ENCODE measurements at regions not wholly inside any gene's neighbourhood (a gene's known extent, or its start where the extent isn't known, plus 50 kb on each side); places are given as distances from the start of the nearest gene placed in this dataset.
"Not testable (repeated sequence)": the region's sequence is repeated elsewhere in the genome, so short reads cannot be mapped to it uniquely, and the experiment has no call there.

GRCh38 chr4:131750469-131750868 is 1398.6 kb upstream of the PCDH10 start:
- H3K27ac ChIP-seq; intact Hi-C loops (cut with DNase I); ATAC-seq; H3K4me3 ChIP-seq; H3K4me1 ChIP-seq; H3K9me3 ChIP-seq; H3K36me3 ChIP-seq; H3K27me3 ChIP-seq: not testable (repeated sequence)
- WGBS (ENCODE audit: insufficient coverage, low coverage, low lambda C conversion rate, missing lambda C conversion rate): no CpG with 5 or more reads among the region's 31 CpGs
- peak; percentile 41 to 88 (median 67) for DNase-seq

DNA sequence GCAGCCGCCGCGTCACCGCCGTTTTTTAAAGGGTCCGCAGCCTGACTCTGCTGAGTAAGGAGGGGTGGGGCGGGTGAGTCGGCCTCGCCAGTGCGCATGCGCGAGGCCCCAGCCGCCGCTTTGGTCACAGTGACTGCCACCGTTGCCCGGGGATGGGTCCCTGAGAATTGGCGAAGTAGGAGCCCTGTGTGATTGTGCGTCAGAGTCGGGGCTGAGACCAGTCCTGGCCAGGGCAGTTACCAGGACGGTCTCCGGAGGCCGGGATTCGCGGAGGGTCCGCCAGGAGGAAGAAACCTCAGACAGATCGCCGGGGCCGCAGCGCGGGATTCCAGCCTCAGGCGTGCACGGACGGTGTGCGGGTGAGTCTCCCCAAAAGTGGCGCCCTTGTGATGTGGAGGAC is 1386.9 kb upstream of the PCDH10 start:
- no CpG with 5 or more reads among the region's 35 CpGs for WGBS (ENCODE audit: insufficient coverage, low coverage, low lambda C conversion rate, missing lambda C conversion rate)
- ATAC-seq; H3K27ac ChIP-seq; H3K4me1 ChIP-seq; DNase-seq; H3K9me3 ChIP-seq; H3K4me3 ChIP-seq; H3K36me3 ChIP-seq; intact Hi-C loops (cut with DNase I); H3K27me3 ChIP-seq: not testable (repeated sequence)

DNA sequence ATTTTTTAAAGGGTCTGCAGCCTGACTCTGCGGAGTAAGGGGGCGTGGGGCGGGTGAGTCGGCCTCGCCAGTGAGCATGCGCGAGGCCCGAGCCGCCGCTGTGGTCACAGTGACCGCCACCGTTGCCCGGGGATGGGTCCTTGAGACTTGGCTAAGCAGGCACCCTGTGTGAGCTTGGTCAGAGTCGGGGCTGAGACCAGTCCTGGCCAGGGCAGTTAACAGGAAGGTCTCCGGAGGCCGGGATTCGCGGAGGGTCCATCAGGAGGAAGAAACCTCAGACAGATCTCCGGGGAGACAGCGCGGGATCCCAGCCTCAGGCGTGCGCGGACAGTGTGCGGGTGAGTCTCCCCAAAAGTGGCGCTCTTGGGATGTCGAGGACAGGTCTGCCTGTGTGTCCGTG is 1384.4 kb upstream of the PCDH10 start:
- Histone ChIP-seq H3K27ac (no peak overlapping the region), H3K9me3 (no peaks in the 10 kb centered on the region), H3K4me3 (no peak overlapping the region), H3K36me3 (no peaks in the 10 kb centered on the region), H3K4me1 (no peaks in the 10 kb centered on the region), H3K27me3 (no peaks in the 10 kb centered on the region)
- DNase-seq: peak in 1 of 3 donors; percentile 45
- WGBS (ENCODE audit: insufficient coverage, low coverage, low lambda C conversion rate, missing lambda C conversion rate): 91% methylated on average over 8 of the region's 28 CpGs
- intact Hi-C loops (cut with DNase I): no loop called here
- no peak for ATAC-seq
- TF ChIP-seq POLR2A (IDR thresholded peaks at IDR 0.05) (no peak), CTCF (IDR thresholded peaks at IDR 0.05) (no peak)

GRCh38 chr4:131774382-131774781 is 1374.7 kb upstream of the PCDH10 start:
- ATAC-seq; H3K27ac ChIP-seq; H3K9me3 ChIP-seq; H3K4me1 ChIP-seq; DNase-seq; H3K4me3 ChIP-seq; H3K36me3 ChIP-seq; H3K27me3 ChIP-seq; intact Hi-C loops (cut with DNase I): not testable (repeated sequence)
- WGBS (ENCODE audit: insufficient coverage, low coverage, low lambda C conversion rate, missing lambda C conversion rate): 18% methylated on average over 3 of the region's 3 CpGs

DNA sequence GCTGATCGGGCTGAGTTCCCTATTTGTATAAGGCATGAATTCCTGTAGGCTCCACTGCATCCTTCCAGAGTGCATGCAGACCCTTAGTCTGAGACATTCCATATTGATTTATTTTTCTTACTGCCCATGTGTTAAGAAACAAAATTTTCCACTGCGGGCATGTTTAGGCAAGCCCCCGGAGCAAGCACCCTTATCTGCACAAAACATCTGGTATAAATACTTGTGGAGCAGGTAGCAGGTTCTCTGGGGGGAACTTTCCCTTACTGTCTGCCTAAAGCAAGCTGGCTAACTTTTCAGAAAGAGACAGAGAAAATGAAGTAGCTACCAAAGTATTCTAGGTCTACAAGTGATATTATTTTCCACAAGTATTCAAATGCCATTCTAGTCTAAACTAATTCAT is 1338.5 kb upstream of the PCDH10 start:
- intact Hi-C loops (cut with DNase I); H3K27ac ChIP-seq; DNase-seq; H3K9me3 ChIP-seq; H3K27me3 ChIP-seq; H3K4me1 ChIP-seq; H3K4me3 ChIP-seq; H3K36me3 ChIP-seq; ATAC-seq: not testable (repeated sequence)
- 60% methylated on average over 3 of the region's 3 CpGs for WGBS (ENCODE audit: insufficient coverage, low coverage, low lambda C conversion rate, missing lambda C conversion rate)

Small RNA genes lying in the stretch of these regions (small RNA-seq; reads per million reads assigned to genes)
- gene AC105424.1 (0 reads per million in 2 experiments), gene RF00156 (0 reads per million in 2 experiments), gene RN7SL205P (0 reads per million in 2 experiments), gene RNU6-224P (0 reads per million in 2 experiments)

Measured in right lobe of liver (tissue), 6 donors.